ENCODE measurements at regions not wholly inside any gene's neighbourhood (a gene's known extent, or its start where the extent isn't known, plus 50 kb on each side); places are given as distances from the start of the nearest gene placed in this dataset.
"Not testable (repeated sequence)": the region's sequence is repeated elsewhere in the genome, so short reads cannot be mapped to it uniquely, and the experiment has no call there.

DNA sequence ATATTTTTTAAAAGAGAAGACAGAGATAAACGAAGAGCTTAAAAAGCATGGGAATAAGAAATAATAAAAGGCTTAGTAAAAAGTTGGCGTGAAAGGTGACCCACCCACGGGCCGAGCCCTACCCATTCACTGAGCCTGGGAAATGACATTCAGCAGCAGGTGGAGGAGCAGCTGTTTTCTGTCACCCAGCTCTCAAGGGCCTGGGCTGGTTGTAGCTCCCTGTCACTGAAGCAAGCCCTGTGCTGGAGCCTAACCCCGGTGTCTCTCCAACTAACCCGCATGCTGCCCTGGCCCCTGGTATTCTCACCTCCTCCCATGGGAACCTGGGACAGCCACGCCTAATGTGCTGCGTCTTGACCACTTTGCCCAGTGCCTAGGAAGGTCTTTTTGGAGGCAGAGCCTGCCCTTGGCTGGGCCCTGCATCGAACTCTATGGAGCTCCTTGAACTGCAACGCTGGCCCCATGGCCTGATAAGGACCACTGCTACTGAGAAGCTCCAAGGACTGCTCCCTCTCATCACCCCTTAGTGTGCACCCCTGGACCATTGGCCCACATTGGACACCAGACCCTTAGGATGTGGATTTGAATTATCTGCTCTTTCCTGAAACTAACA, 68.8 kb upstream of the IYD start:
- DNase-seq: no peak

- DNase-seq: no peak
Observed at GRCh38 chr6:150301846-150302519, 66.8 kb upstream of the IYD start.

DNA sequence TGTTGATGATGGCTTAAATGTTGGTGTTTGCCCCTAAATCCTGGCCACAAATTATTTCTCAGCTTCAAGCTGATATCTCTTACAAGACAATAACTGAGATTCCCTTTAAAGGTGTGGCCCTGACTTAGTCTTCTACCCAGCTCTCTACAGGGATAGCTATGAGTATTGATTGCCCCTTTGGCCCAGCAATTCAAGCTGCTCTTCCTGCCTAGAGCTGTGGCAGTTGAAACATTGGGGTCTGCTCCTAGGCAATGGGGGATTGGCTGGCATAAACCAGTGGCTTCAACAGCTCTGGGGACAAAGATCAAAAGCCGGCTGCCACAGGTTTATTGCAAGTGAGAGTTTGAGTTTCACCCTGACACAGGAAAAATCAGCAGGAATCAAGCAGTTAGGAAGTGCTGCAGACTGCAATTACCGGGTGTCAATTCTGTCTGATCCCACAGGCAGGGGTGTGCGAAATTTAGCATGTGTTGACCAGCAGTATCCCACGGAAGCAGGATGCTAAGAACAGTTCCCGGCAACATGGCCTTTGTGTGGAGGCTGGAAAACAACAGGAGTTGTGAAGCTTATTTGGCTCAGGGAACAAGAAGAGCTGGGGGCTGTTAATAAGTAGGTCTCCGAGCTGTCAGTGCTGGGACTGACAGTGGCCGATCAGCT, 66.2 kb upstream of the IYD start:
- DNase-seq: no peak

GRCh38 chr6:150303256-150303655, 65.6 kb upstream of the IYD start:
- no peak for DNase-seq

GRCh38 chr6:150304429-150304828, 64.4 kb upstream of the IYD start:
- no peak for DNase-seq

GRCh38 chr6:150306290-150306689, 62.5 kb upstream of the IYD start:
- no peak for DNase-seq

- DNase-seq: no peak
Observed at GRCh38 chr6:150307520-150307919, 61.3 kb upstream of the IYD start.

GRCh38 chr6:150308812-150309645, 59.8 kb upstream of the IYD start:
- DNase-seq: no peak

DNA sequence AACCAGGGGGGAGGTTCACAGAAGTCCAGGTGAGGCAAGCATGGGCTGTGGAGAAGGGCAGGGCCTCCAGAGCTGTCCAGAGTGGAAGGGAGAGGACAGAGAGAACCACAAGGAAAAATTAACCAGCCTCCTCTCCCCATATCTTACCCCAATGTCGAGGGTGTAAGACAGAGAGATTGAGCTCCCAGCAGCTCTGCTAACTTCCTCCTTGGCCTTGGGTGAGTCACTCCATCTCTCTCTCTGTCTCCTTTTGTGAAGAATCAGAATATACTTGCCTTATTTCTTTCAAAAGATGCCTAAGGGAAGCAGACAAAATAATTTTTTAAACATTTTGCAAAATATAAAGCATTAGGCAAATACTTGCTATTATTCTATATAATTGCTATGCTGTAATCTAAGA, 58.3 kb upstream of the IYD start:
- no peak for DNase-seq

DNA sequence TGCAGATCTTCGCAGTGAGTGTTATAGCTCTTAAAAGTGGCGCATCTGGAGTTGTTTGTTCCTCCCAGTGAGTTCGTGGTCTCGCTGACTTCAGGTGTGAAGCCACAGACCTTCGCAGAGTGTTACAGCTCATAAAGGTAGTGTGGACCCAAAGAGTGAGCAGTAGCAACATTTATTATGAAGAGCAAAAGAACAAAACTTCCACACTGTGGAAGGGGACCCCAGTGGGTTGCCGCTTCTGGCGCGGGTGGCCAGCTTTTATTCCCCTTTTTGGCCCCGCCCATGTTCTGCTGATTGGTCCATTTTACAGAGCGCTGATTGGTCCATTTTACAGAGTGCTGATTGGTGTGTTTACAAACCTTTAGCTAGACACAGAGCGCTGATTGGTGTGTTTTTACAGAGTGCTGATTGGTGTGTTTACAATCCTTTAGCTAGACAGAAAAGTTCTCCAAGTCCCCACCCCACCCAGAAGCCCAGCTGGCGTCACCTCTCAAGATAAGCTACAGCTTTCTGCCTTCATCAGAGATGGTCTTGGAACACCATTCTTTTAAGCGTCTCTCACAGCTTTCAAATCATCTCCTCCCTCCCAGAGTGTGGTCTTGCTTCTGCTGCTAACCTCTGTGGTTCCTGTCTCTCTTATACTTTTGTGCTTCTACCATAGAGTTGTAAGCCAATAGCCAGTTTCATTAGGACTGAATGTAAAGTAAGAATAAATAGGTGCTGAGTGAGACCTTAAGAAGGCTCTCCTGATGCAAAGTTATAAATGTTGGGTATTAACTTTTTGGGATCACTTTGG, 57.5 kb upstream of the IYD start:
- DNase-seq: not testable (repeated sequence)

GRCh38 chr6:150312395-150312794, 56.4 kb upstream of the IYD start:
- DNase-seq: no peak

- DNase-seq: no peak
Observed at GRCh38 chr6:150312844-150313584, 55.8 kb upstream of the IYD start.

GRCh38 chr6:150313781-150314180, 55.0 kb upstream of the IYD start:
- peak; percentile 36 for DNase-seq

GRCh38 chr6:150314230-150315188, 54.3 kb upstream of the IYD start:
- peak; percentile 84 for DNase-seq

DNA sequence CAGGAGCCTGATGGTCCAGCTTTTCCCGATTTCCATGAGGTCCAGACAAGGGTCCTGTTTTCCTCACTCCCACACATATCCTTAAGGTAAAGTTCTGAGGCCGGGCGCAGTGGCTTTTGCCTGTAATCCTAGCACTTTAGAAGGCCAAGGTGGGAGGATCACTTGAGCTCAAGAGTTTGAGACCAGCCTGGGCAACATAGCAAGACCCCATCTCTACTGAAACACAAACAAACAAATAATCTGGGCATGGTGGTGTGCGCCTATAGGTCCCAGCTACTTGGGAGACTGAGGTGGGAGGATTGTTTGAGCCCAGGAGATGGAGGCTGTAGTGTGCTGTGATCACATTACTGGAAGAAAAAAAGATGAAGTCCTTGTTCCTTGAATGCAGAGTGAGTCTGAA, 53.2 kb upstream of the IYD start:
- DNase-seq: no peak

- no peak for DNase-seq
Observed at GRCh38 chr6:150316936-150317335, 51.9 kb upstream of the IYD start.
